ENCODE measurements at regions not wholly inside any gene's neighbourhood (a gene's known extent, or its start where the extent isn't known, plus 50 kb on each side); places are given as distances from the start of the nearest gene placed in this dataset.

GRCh38 chr2:145119225-145119624 is 599.3 kb upstream of the ZEB2 start:
- Histone ChIP-seq H3K36me3 (no peaks in the 10 kb centered on the region), H3K4me3 (no peak overlapping the region), H3K9me3 (no peaks in the 10 kb centered on the region), H3K4me1 (no peaks in the 10 kb centered on the region), H3K27me3 (no peaks in the 10 kb centered on the region), H3K27ac (no peak overlapping the region)
- ATAC-seq, result no peak
- 89 to 100% methylated on average over 1 of the region's 1 CpG for WGBS, 2 donors (ENCODE audit: low coverage in 1 of 2)
- TF ChIP-seq POLR2A (IDR thresholded peaks at IDR 0.05) (no peak), EP300 (IDR thresholded peaks at IDR 0.05) (no peak), CTCF (IDR thresholded peaks at IDR 0.05) (no peak), POLR2AphosphoS5 (IDR thresholded peaks at IDR 0.05) (no peak)

GRCh38 chr2:145116834-145117725 is 597.2 kb upstream of the ZEB2 start:
- no peaks in the 10 kb centered on the region for H3K9me3 ChIP-seq
- no peaks in the 10 kb centered on the region for H3K27me3 ChIP-seq
- H3K27ac ChIP-seq, result no peak overlapping the region
- no peak overlapping the region for H3K4me3 ChIP-seq
- ATAC-seq, result no peak
- TF ChIP-seq EP300 (IDR thresholded peaks at IDR 0.05), result no peak
- TF ChIP-seq POLR2AphosphoS5 (IDR thresholded peaks at IDR 0.05), result no peak
- no peak for TF ChIP-seq POLR2A (IDR thresholded peaks at IDR 0.05)
- TF ChIP-seq CTCF (IDR thresholded peaks at IDR 0.05), result no peak
- no peaks in the 10 kb centered on the region for H3K36me3 ChIP-seq
- 40 to 53% methylated on average over 5 of the region's 5 CpGs for WGBS, 2 donors (ENCODE audit: low coverage in 1 of 2)
- H3K4me1 ChIP-seq, result no peaks in the 10 kb centered on the region

DNA sequence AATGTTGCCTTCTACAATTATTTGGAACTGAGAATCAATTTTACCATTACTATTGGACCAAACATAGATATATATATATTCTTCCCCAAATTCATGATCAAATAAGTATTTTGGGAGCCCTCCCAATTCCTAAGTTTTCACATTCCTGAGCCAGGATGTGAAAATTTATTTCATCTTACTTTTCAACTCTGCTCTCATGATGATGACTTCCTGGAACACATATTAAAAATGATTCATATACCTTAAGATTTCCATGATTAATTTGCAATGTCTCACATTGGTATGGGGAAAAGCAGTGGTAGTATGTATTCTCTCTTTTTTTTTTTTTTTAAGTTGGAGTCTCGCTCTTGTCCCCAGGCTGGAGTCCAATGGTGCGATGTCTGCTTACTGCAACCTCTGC is 596.1 kb upstream of the ZEB2 start:
- no peaks in the 10 kb centered on the region for H3K9me3 ChIP-seq
- 94 to 100% methylated on average over 1 to 2 of the region's 2 CpGs for WGBS, 2 donors (ENCODE audit: low coverage in 1 of 2)
- no peaks in the 10 kb centered on the region for H3K4me1 ChIP-seq
- no peak overlapping the region for H3K27ac ChIP-seq
- no peaks in the 10 kb centered on the region for H3K36me3 ChIP-seq
- no peak overlapping the region for H3K4me3 ChIP-seq
- H3K27me3 ChIP-seq, result no peaks in the 10 kb centered on the region
- TF ChIP-seq EP300 (IDR thresholded peaks at IDR 0.05) (no peak), POLR2A (IDR thresholded peaks at IDR 0.05) (no peak), POLR2AphosphoS5 (IDR thresholded peaks at IDR 0.05) (no peak), CTCF (IDR thresholded peaks at IDR 0.05) (no peak)
- no peak for ATAC-seq

GRCh38 chr2:145114726-145115125 is 594.8 kb upstream of the ZEB2 start:
- no peak for ATAC-seq
- WGBS, 2 donors (ENCODE audit: low coverage in 1 of 2), result 11 to 51% methylated on average over 2 of the region's 2 CpGs
- TF ChIP-seq POLR2AphosphoS5 (IDR thresholded peaks at IDR 0.05) (no peak), EP300 (IDR thresholded peaks at IDR 0.05) (no peak), POLR2A (IDR thresholded peaks at IDR 0.05) (no peak), CTCF (IDR thresholded peaks at IDR 0.05) (no peak)

GRCh38 chr2:145112467-145112866 is 592.5 kb upstream of the ZEB2 start:
- ATAC-seq, result no peak
- Histone ChIP-seq H3K27ac (no peak overlapping the region), H3K36me3 (no peaks in the 10 kb centered on the region), H3K27me3 (no peaks in the 10 kb centered on the region), H3K9me3 (no peaks in the 10 kb centered on the region), H3K4me3 (no peak overlapping the region), H3K4me1 (no peaks in the 10 kb centered on the region)
- TF ChIP-seq EP300 (IDR thresholded peaks at IDR 0.05), result no peak
- TF ChIP-seq CTCF (IDR thresholded peaks at IDR 0.05), result no peak
- TF ChIP-seq POLR2AphosphoS5 (IDR thresholded peaks at IDR 0.05), result no peak
- no peak for TF ChIP-seq POLR2A (IDR thresholded peaks at IDR 0.05)

More at GRCh38 chr2:145114726-145115125, 594.8 kb upstream of the ZEB2 start:
- H3K27ac ChIP-seq, result no peak overlapping the region
- no peaks in the 10 kb centered on the region for H3K36me3 ChIP-seq
- H3K4me3 ChIP-seq, result no peak overlapping the region
- H3K9me3 ChIP-seq, result no peaks in the 10 kb centered on the region
- no peaks in the 10 kb centered on the region for H3K4me1 ChIP-seq
- H3K27me3 ChIP-seq, result no peaks in the 10 kb centered on the region
